ENCODE measurements at regions not wholly inside any gene's neighbourhood (a gene's known extent, or its start where the extent isn't known, plus 50 kb on each side); places are given as distances from the start of the nearest gene placed in this dataset.

- H4K5ac ChIP-seq (ENCODE audit: insufficient read length, low read depth, low read length) = no peak overlapping the region
- Mint-ChIP-seq H3K9me3 (peaks cover 39 to 50% of the 10 kb centered on the region in 2 experiments), H3K27me3 (ENCODE audit: low read depth) (no peaks in the 10 kb centered on the region), H3K36me3 (ENCODE audit: insufficient read depth in 1 of 3, low read depth in 3 of 3) (peaks cover 15 to 30% (median 20%) of the 10 kb centered on the region in 3 experiments; a peak in 6 of 7 replicates), H3K4me1 (no peaks in the 10 kb centered on the region; a peak in 1 of 4 replicates), H3K4me3 (no peak overlapping the region), H3K27ac (no peak overlapping the region)
- H3K27ac ChIP-seq (ENCODE audit: insufficient read length, low read depth, low read length) = no peak overlapping the region
- no peak overlapping the region for H3K23ac ChIP-seq (ENCODE audit: insufficient read length, low read depth, low read length)
- H2BK20ac ChIP-seq (ENCODE audit: low read depth, low read length, poor library complexity, severe bottlenecking) = no peak overlapping the region
- no peak overlapping the region for H3K4me2 ChIP-seq (ENCODE audit: insufficient read depth, insufficient read length, low read length)
- no peak overlapping the region for H4K91ac ChIP-seq (ENCODE audit: insufficient read length, low read depth, low read length)
- H3K9ac ChIP-seq (ENCODE audit: extremely low read depth, insufficient read length, low read length) = no peak overlapping the region
- H3K4ac ChIP-seq (ENCODE audit: low read depth, low read length) = no peak overlapping the region
- no peak overlapping the region for H3T11ph ChIP-seq (ENCODE audit: low read length)
- no peak overlapping the region for H3K56ac ChIP-seq (ENCODE audit: insufficient read length, low read depth, low read length)
- no peak overlapping the region for H3K18ac ChIP-seq (ENCODE audit: insufficient read length, low read depth, low read length)
- H2BK15ac ChIP-seq (ENCODE audit: low read depth, low read length) = no peak overlapping the region
- H2AK5ac ChIP-seq (ENCODE audit: insufficient read length, low read length) = no peak overlapping the region
- no peak overlapping the region for H2AFZ ChIP-seq (ENCODE audit: low read length)
- H3K14ac ChIP-seq (ENCODE audit: insufficient read depth, low read length) = no peak overlapping the region
- H4K8ac ChIP-seq (replicated peaks; ENCODE audit: insufficient read length, low read depth, low read length) = no peak overlapping the region
- H3K9me3 ChIP-seq (ENCODE audit: control insufficient read depth, low read depth, low read length) = peaks cover 13% of the 10 kb centered on the region
- no peak overlapping the region for H2BK12ac ChIP-seq (ENCODE audit: insufficient read length, low read depth, low read length)
- H3K27me3 ChIP-seq (ENCODE audit: insufficient read depth, low read length) = peaks cover 1% of the 10 kb centered on the region; the same call in 1 of the 2 replicates
- no peaks in the 10 kb centered on the region for H3K79me2 ChIP-seq (ENCODE audit: insufficient read depth, low read length)
- DNase-seq = no peak
- H2BK5ac ChIP-seq (ENCODE audit: insufficient read length, low read length) = no peak overlapping the region
- H3K23me2 ChIP-seq (ENCODE audit: insufficient read length, low read depth, low read length, poor library complexity, severe bottlenecking) = no peaks in the 10 kb centered on the region
- no peaks in the 10 kb centered on the region for H3K4me1 ChIP-seq (ENCODE audit: insufficient read depth, low read length)
- H4K20me1 ChIP-seq (ENCODE audit: control insufficient read depth, insufficient read depth, insufficient read length) = no peaks in the 10 kb centered on the region
- no CpG with 5 or more reads among the region's 2 CpGs for WGBS (ENCODE audit: extremely low coverage, insufficient read length, low lambda C conversion rate)
- H2BK120ac ChIP-seq (ENCODE audit: low read depth, low read length, poor library complexity, severe bottlenecking) = no peak overlapping the region
- H3K79me1 ChIP-seq (ENCODE audit: insufficient read depth, low read depth, low read length, poor library complexity, severe bottlenecking) = no peaks in the 10 kb centered on the region
- no peak for TF ChIP-seq CTCF (conservative IDR thresholded peaks at IDR 0.05)
Observed at GRCh38 chr17:21539146-21539545, 153.2 kb upstream of the KCNJ18 start.

Data from H9 (cell line).